GM19463 (cell line): ENCODE measurements at regions not wholly inside any gene's neighbourhood (a gene's known extent, or its start where the extent isn't known, plus 50 kb on each side); places are given as distances from the start of the nearest gene placed in this dataset.

Experiments used
- ATAC-seq: cut with Tn5 transposase; IDR thresholded peaks from one replicate; pipeline ENCODE4 v1.9.1; 2021; ENCODE audit warnings: mild to moderate bottlenecking, moderate library complexity; ENCODE audit not compliant: unreplicated experiment

DNA sequence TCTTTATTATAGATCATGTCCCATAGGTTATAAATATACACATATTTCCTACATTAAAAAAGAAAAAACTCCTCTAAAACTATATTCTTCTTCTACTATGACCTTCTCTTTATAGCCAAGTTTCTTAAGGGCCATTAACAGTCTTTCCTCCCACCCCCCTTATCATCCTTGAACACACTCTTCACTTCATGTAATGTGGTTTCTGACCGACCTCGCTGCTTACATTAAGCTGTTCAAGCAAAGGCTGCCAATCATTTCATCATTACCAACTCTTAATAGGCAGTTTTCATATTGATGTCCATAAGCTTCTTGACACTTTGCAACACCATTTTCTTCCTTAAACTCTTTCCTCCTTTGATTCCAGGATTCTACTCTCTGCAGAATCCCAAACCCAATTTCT lies 283.0 kb upstream of the PCSK5 start:
- ATAC-seq, result no peak

DNA sequence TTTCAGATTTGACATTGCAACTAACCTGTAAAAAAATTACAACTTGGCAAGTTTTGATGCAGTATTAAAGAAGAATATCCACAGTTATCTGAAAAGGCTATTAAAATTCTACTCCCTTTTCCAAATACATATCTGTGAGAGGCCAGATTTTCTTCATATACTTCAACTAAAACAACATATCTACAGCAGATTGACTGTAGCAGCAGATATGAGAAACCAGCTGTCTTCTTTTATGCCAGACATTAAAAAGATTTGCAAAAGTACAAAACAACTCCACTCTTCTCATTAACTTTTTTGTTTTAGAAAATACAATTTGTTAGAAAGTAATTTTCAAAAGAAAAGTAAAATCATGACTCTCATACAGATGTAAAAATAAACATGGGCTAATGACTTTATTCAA lies 281.1 kb upstream of the PCSK5 start:
- ATAC-seq, result no peak

DNA sequence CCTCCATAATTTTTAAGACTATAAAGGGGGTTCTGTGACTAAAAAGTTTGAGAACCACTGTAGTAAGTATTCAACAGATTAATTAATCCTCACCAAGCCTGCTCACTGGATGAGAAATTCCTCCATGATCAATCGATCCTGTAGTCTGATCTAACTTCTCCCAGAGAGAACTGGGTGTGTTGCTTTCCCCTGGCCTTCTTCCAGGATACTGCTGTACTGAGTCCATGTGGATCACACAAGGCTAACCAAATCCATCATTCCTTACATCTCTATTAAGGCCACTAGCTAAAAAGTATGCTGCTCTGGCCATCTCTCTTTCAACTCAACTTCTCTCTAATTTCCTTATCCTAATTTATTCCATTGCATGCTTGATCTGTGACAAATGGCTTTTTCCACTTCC lies 280.2 kb upstream of the PCSK5 start:
- no peak for ATAC-seq

DNA sequence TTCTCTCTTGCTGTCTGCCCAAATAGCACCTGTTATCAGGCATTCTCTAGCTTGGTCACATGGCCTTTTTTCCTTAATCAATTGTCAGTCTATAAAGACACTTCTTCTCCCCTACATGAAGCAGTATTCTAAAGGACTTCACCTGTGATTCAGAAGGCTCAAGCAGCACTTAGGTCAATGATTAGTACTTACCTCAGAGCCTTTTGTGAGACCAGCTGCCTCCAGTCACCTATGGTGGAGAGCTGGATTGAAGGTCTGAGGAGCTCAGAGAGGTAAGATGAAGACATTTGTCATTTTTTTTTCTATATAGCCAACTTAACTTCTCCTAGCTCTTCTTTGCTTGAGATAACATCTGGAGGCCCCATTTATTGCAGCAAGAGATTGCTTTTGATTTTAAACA lies 278.3 kb upstream of the PCSK5 start:
- no peak for ATAC-seq

- no peak for ATAC-seq
Measured at GRCh38 chr9:75612754-75613153, 277.7 kb upstream of the PCSK5 start.

- no peak for ATAC-seq
Measured at GRCh38 chr9:75615284-75615683, 275.2 kb upstream of the PCSK5 start.

DNA sequence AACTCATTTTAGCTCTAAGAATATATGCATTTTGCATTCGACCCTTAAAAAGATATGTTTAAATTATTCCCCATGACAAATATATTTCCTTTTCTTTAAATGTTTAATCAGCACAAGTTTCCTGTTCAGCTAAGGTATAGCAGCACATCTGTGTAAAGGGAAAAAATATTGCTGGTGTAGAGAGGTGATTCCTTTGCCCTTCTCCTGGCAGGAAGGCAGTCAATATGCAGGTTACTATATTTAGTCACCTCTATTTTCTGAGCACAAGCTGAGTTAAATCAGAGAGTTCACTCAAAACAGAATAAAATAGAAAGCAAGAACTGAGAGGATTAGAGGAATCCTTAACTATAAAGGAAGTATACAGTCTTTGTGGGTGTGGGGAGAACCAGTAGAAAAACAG lies 274.4 kb upstream of the PCSK5 start:
- ATAC-seq, result no peak

GRCh38 chr9:75616841-75617566 lies 273.5 kb upstream of the PCSK5 start:
- ATAC-seq, result no peak

DNA sequence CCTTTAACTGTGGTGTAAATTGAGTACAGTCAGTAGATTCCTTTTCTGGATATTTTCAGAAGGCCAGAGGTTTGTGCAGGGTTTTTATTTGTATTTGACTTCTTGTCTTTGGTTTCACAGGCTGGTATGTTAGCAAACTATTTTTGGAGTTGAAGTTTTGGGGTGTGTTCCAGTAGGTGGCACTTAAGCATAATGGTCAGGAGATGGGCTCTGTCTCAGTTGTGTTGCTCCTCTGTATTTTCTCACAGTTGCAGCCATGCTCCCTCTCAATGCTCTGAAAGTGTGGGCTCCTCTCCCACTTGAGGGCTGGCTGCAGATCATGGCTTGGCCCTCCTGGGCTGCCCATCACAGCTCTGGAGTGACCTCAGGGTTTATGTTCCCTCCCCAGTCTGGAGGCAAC lies 267.0 kb upstream of the PCSK5 start:
- ATAC-seq, result no peak

GRCh38 chr9:75624998-75625397 lies 265.5 kb upstream of the PCSK5 start:
- ATAC-seq, result no peak

DNA sequence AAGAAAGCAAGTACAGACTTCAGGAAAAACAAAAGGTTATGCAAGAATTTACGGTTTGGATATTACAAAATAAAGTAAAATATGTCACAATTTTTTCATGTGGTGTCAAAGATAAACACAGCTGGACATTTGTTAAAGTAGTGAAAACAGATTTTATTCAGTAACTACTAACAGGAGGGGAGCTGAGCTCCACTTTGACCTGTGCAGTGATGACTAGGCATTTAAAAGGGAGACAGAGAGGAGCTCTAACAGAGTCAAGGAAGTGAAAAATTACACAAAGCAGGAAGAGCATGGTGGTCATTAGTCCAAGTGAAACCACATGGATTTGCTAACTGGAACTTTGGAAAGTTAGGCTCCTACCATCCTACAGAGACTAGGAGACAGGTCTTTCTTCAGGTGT lies 263.6 kb upstream of the PCSK5 start:
- no peak for ATAC-seq

DNA sequence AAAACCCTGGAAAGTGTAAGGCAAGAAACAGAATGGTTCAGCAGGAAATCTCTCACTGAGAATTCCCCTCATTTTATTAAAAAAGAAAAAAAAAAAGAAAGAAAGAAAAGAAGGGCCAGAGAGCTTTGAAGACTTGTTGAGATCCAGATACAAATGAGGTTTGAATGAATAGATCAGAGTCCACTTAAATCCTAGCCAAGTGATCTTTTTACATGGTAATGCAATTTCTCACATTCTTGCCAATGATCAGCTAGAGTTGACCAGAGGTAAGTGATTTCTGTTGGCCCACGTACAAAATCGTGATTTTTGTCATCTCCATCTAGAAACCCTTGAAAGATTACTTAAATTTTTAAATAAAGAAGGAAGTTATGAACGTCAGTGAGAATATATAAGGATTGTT lies 261.5 kb upstream of the PCSK5 start:
- no peak for ATAC-seq

DNA sequence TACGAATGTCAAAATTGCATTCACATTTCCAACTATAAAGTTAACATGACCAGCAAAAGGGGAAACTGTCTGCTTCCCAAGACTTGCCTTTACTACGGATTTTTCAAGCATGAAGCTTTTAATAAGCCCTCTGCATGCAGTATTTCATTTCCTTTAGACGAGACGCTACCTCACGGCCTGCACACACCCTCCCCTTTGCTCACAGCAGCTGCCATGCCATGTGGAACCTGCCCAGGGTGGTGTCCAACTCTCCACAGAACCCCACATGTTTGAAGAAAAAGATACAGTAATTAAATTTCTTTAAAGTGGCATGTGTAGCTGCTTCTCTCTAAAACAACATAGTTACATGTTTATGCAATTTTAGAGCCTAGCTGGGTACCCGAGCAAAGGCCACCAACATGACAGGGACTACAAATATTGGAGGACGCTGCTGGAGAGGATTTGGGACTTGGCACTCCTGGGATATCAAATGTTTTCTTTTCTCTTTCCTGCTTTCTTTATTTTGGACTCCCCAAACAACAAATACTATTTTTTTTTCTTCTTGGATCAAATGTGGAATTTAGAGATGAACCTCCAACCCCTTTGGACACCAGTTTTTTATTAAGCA lies 256.9 kb upstream of the PCSK5 start:
- ATAC-seq, result no peak

GRCh38 chr9:75636427-75637045 lies 253.9 kb upstream of the PCSK5 start:
- ATAC-seq, result no peak

DNA sequence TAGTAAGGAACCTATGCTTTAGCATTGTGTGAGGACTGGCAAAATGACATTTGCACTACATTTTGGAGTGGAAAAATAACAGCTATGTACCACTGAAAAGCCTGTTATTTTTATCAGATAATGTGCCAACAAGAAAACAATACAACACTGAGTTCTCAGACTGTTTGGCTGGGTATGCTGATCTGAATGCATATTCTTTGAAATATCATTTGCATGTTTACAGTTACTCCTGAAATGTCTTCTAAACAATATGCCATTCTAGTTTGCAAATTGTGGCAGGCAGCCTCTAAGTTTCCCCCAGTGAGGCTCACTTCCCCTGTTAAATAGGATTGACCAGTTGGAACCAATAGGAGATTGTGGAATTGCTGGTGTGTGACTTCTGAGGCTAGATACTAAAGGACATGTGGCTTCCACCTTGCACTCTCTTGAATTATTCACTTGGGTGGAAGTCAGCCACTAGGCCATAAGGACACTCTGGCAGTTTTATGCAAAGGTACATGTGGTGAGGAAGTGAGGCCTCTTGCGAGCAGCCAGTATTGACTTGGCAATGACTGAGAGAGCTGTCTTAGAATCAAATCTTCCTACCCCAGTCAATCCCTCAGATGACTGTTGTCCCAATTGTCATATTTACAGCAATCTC lies 250.4 kb upstream of the PCSK5 start:
- ATAC-seq, result no peak

GRCh38 chr9:75642522-75642921 lies 248.0 kb upstream of the PCSK5 start:
- ATAC-seq, result no peak

DNA sequence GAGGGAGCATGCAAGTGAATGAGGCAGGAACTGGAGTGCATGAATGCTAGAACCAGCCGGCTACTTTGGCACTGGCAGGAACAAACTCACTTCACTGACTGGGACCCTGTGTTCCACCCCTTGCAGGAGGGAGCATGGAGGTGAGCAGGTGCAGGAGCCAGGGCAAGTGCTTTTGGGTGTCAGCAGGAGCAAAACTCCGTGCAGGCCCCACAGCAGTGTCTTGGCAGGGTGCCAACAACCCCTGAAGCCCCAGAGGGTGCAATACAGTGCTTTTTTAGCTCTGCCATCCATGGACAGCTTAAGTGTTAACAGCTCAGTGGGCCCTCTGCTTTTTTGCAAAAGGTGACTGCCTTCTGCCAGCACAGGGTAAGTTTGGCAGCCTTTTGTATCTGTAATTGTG lies 245.8 kb upstream of the PCSK5 start:
- ATAC-seq, result no peak

DNA sequence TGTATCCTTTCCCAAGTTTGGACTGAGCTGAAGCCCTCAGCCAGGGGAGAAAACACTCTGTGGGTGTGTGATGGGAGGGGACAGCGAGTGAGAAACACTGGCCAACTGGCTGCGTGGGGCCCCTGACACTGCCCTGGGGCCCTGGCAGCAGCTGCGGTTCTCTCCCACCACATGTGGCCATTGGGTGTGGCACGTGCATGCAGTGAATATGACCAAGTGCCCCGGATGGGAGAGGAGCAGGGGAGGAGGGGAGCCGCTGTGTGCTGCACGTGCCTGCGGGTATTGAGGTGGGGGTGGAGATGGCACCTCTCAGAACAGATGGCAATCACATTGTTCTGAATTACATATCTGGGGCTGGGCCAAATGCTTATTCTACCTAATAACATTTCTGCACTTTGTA lies 242.4 kb upstream of the PCSK5 start:
- ATAC-seq, result no peak

DNA sequence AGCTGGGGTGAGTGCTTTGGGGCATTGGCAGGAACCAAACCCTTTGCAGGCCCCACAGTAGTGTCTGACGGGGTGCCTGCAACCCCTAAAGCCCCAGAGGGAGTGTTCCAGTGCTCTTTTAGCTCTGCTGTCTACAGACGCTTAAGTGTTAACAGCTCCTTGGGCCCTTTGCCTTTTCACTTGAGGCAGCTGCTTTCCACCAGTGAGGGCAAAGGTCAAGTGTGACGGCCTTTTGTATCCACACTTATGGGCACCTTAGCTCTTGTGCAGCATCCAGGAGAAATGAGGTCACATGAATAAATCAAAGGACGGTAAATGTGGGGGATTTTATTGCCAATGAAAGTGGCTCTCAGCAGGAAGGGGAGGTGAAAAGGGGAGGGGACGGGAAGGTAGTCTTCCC lies 241.4 kb upstream of the PCSK5 start:
- no peak for ATAC-seq

GRCh38 chr9:75651709-75652108 lies 238.8 kb upstream of the PCSK5 start:
- ATAC-seq, result no peak

DNA sequence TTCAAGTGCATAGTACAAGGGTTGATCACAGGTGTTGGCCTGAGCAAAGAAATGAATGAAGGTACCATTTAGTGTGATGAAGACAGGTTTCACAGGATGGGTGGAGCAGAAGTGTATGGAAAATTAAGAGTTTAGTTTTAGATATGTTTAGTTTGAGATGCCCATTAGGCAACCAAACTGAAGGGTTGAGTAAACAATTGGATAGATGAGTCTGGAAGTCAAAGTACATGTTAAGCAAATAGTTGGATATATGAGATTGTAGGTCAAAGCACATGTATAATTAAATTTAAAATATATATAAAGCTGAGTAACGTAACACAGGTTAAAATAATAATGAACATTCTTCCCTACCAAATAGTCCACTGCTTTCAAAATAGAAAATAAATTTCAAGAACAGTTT lies 237.1 kb upstream of the PCSK5 start:
- no peak for ATAC-seq

DNA sequence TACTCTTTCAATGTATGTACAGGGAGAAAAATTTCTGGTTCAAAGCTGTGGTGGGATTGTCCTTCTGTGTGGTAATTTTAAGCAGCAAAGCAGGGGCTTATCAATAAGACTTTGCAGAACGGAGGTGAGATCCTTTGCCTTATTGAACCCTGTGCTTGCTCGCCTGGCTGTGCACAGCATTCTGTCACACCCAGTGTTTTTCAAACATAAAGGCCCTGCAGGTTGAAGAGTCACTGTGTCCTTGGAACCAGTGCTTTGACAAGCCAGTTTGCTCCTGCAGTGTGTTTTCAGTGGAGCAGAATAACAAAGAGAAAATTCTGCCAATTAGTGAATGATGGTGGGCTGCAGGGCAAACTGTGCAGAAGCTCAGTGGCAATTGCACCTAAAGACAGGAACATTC lies 236.7 kb upstream of the PCSK5 start:
- ATAC-seq, result no peak
